Globus pallidus (tissue), 1 donor: ENCODE measurements at regions not wholly inside any gene's neighbourhood (a gene's known extent, or its start where the extent isn't known, plus 50 kb on each side); places are given as distances from the start of the nearest gene placed in this dataset.
"Not testable (repeated sequence)": the region's sequence is repeated elsewhere in the genome, so short reads cannot be mapped to it uniquely, and the experiment has no call there.

Experiments used
- DNase-seq: peaks from one replicate; pipeline ENCODE4 v3.0.0-alpha.2; 2015; ENCODE audit warnings: low spot score

DNA sequence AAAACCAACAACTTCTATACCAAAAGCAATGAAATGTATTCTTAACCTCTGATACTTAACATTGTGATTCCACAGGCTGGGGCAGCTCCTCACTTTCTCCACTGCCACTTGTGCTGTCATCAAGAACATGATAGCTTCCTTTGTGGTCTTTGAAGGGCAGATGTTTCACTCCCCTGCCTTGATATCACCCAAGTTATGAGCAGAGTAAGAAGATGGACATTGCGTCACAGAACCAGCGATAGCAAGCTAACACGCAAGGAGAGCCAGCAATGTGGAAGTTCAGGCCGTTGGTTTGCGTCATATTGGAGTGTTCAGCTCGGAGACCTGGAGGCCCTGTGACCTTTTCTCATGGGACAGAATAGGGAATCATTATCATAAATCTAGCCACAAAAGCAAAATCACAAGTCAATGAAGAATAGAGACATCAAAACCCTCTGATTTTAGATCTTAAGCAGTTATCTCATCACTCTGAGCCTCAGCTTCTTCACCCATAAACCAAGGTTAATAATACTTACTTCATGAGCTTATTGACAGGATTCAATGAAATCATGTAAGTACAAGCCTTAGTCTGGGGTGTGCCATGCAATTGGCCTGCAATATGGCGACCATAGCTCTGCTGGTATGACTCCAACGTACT lies 183.8 kb upstream of the THBS1 start:
- DNase-seq: no peak

GRCh38 chr15:39397883-39398282 lies 183.0 kb upstream of the THBS1 start:
- DNase-seq: no peak

GRCh38 chr15:39399600-39399999 lies 181.3 kb upstream of the THBS1 start:
- DNase-seq: no peak

DNA sequence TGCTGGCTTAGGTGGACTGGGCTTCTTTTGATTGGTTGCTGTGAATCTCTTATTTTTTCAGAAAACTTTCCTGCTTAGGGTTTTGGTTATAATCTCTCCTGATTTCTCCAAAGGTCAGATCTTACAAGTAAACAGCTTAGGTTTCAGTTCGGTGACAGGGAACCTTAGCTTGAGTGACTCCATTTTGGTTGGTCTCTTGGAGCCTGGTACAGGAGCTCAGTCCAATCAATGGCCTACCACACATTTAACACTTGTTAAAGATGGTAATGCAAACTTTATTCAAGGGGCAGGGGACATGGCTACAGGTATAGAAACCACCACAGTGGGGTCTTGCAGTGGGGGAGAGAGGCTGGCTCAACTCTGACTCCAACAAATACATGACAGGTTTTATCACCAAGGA lies 180.9 kb upstream of the THBS1 start:
- DNase-seq: no peak

DNA sequence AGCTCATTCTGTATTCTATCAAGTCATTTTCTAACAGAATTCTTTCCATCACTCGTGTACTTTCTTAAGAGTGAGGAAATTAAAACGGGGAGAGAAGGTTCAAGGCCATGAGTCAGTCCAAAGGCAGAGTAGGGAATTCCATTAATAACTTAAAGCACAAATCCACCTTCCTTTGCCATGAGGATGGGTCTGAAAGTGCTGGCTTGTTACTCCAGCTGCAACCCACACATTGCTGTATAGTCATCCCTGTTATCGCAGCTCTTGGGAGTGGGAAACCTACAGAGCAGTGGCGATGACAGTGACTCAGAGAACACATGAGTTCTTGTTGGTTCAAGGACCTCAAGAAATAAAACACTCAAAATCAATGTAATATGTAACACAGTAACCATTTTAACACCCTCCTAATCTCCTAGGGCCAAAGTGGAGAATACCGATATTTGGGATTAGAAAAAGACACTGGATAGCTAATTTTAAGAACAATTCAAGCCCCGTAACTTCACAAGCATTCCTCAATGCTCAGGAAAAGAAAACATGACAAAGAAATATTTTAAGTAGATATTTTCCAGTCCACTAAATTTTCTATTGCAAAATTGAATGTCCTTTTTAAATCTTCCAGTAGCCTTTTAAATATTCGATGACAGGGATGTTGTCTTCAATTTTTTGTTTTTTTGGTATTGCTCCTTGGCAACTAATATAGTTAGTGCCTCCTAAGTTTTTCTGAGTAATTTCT lies 179.9 kb upstream of the THBS1 start:
- DNase-seq: no peak

DNA sequence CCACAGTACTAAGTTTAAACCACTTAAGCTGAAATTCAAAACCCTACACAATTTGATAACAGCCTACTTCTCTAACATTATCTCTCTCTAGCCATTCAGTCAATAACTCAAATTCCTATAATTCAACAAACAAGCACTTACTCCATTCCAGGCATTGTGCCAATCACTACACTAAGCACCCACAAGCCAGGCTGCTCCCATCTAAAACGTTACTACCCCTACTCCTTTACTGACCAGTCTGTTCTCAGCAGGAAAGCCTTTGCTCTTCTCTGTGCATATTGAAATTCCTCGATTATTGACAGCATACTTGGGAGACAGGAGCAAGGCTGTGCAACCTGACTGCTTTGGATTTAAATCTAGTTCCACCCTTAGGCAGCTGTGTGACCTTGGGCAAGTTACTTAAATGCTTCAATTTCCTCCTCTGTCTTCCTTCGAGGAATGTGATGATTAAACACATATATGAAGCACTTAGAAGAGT lies 177.2 kb upstream of the THBS1 start:
- DNase-seq: no peak

DNA sequence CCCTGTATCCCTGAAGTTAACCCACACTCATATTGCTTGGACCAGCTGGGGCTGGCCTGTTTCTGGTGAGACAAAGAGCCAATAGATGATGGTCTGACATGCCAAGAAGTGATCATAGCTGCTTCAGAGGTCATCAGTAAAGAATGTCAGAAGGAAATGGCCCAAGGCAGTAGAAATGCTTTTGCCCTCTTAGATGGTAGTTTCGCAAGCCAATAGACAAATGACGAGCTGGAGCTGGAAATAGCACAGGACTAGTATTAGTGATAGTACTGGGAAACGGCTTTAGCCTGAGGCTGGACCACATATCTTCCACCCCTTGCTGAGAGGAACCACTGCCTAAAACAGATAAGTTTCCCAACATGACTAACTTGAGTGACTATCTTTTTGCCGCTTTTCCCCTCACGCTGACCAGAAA lies 176.1 kb upstream of the THBS1 start:
- DNase-seq: no peak

DNA sequence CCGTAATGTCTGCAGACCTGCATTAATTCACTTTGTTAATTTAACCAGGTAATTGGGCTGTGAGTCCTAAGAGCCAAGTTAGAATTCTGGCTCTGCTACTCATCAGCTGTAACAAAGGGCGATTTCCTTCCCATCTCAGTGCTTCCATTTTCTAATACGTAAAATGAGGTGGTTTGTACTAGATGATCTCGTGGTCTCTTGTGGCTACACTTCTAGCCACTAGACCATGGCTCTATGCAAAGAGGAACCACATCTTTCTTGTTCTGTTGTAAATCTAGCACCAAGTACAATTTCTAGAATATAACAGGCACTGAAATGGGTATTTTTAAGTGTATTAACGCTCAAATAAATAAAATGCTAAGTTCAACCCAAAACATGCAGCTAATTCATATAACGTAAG lies 174.4 kb upstream of the THBS1 start:
- no peak for DNase-seq

- DNase-seq: no peak
Observed at GRCh38 chr15:39407116-39407515, 173.8 kb upstream of the THBS1 start.

GRCh38 chr15:39409876-39410530 lies 170.9 kb upstream of the THBS1 start:
- DNase-seq: no peak

DNA sequence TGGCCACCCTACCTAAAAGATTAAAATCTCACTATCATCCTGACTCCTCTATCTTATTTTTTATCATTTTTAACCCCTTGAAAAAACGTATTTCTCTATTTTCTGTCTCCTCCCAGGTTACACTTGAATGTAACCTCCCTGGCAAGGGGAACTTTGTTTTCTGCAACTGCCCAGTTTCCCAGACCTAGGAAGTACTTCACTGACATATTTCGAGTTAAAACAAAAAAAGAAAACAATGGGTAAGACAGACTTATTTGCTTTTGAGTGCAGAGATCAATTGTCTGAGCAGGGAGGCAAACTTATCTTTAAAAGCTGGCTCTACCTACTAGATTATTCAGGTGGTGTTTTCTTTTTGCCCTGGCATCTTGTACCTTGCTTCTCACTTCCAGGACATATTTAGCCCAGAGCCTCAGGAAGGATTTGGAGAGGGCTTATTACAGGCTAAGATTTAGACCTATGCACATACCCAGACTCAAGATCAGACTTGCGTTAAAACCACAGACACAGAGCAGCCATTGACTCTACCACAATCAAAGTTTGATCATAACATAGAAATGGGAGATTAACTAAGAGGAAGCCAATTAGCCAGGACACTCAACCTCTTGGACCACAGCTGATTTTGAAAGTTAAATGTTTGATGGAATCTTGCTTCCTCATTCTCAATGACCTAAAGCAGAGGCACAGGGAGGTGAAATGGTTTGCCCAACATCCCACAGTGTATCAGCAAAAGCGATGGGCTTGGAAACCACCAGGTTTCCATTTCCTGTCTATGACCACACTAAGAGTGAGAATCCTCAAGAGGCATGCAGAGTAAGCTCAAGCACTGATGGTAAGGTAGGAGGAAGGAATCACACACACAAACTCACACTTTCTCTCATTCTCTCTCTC lies 169.5 kb upstream of the THBS1 start:
- DNase-seq: no peak

GRCh38 chr15:39413558-39413957 lies 167.3 kb upstream of the THBS1 start:
- no peak for DNase-seq

DNA sequence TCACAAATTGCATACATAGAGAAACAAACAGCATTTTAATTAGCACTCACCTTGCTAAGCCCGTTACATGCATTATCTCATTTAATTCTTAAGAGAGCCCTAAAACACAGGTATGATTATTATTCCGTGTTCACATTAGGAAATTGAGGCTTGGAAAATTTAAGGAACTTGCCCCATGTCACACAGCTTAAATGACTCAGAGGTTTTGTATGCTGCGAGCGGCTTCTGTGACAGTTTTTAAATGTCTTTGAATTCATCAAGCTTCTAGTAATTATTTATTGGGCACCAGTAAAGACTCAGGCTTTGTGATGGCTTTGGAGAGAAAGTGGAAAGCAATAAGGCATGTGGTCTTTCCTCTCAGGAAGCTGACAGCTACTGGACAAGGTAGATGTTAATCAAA lies 166.7 kb upstream of the THBS1 start:
- no peak for DNase-seq

GRCh38 chr15:39415634-39416033 lies 165.2 kb upstream of the THBS1 start:
- no peak for DNase-seq

DNA sequence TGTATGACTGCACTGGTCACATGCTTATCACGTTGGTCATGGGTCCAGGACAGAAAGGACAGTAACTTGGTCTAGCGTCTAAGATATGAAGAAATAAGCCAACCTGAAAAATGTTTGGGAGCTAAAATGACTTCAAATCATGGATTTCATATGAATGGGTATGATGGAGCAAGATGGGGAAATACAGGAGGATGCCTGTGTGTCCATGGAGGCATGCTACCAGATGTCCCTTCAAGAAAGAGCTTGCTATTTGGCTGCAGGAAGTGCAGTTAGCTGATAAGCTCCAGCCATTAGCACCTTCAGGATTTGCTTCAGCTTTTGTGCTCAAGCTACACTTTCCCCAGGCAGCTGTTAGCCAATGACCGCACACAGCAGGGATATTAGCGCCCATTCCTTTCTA lies 164.6 kb upstream of the THBS1 start:
- DNase-seq: no peak

DNA sequence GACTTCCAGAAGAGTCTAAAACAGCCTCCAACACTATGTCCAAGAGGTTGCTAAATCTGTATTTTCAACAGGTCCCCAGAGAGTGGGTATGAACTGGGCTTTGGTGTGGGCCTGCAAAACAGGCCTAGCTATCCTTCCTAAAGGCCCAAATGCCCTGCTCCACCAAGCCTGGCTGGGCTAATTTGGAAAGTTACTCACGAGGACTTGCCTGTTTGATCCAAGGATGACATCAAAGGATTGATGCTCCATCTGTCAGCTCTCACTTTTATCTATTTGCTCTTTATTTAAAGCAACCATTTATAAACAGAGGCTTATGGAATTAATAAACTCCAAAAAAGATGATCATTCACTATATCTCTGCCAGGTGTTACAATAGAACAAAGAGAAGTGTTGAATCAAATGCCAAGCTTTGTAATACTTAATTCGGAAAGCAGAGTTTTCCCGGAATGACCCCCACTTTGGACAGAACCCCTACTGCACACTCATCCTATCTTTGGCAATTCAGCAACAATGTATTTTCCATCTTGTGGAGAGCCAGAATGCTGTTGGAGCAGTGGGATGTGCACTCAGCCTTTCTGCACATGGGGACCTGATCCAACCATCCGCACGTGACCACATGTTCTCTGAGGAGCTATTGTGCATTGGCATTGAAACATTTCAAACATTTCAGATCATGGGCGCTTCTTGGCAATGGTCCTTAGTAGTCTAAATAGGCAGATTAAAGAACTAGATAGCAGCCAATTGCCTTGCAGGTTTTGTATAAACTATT lies 163.3 kb upstream of the THBS1 start:
- DNase-seq: no peak

DNA sequence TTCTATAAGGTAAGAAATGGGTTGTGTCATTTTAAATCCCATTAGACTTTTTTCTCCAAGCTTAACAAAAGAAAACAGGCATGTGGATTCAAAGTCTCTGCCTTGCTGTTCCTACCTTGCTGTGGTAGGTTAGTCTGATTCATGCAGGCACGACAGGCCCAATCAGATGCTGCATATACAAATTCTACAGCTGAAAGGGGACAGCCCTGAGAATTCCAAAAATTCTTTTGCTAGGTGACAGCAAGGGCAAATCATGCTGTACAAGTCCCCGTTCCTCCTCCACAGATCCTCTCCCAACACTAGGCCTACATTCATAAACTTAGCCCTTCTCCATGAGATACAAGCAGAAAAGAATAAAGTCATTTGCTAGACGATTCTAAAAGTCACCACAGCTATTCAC lies 161.2 kb upstream of the THBS1 start:
- DNase-seq: no peak

DNA sequence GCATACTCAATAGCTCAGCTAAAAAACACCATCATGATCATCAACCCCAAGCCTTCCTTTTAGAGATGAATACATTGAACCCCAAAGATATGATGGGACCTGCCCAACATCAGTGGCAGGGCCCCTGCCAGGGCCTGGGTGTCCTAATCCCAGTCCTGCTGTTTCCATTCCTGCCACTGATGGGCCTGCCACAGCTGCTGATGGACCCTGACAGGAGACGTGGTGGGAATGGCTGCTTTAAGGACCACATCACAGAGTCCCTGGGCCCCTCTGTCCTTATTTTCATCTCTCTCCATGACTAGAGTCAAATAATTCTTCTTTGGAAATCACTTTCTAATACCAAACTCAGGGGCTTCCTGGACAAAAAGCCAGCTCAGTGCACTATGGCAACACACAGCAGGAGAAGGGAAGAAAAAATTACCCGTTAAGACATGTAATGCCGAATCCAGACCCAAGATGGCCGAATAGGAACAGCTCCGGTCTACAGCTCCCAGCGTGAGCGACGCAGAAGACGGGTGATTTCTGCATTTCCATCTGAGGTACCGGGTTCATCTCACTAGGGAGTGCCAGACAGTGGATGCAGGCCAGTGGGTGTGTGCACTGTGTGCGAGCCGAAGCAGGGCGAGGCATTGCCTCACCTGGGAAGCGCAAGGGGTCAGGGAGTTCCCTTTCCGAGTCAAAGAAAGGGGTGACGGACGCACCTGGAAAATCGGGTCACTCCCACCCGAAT lies 160.6 kb upstream of the THBS1 start:
- DNase-seq: not testable (repeated sequence)

DNA sequence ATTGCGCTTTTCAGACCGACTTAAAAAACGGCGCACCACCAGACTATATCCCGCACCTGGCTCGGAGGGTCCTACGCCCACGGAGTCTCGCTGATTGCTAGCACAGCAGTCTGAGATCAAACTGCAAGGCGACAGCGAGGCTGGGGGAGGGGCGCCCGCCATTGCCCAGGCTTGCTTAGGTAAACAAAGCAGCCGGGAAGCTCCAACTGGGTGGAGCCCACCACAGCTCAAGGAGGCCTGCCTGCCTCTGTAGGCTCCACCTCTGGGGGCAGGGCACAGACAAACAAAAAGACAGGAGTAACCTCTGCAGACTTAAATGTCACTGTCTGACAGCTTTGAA lies 160.1 kb upstream of the THBS1 start:
- not testable (repeated sequence) for DNase-seq

- DNase-seq: no peak
Observed at GRCh38 chr15:39426552-39427532, 154.0 kb upstream of the THBS1 start.
